HG03354 (cell line): ENCODE measurements at regions not wholly inside any gene's neighbourhood (a gene's known extent, or its start where the extent isn't known, plus 50 kb on each side); places are given as distances from the start of the nearest gene placed in this dataset.
"Not testable (repeated sequence)": the region's sequence is repeated elsewhere in the genome, so short reads cannot be mapped to it uniquely, and the experiment has no call there.

ENCODE experiments used
- ATAC-seq: cut with Tn5 transposase; IDR thresholded peaks from one replicate; pipeline ENCODE4 v1.9.1; 2021; ENCODE audit warnings: mild to moderate bottlenecking; ENCODE audit not compliant: unreplicated experiment, poor library complexity, severe bottlenecking

DNA sequence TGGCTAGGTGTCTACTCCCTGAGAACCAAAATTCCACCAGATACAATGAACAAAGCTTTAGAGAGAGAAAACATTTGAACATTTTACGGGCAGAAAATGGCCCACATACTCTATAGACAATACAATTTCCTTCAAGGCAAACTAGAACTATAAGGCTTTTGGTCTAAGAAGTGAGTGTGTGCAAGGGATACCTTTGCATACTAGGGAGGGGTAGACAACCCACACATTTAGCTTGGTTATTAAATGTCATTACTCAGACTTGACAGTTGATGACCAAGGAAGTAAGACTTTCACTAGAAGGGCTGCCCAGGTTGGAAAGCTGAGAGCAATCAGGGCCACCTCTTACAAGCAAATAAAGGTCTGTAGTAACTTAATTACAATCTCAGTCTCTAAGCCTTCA is 64.0 kb upstream of the PLEKHM1 start:
- not testable (repeated sequence) for ATAC-seq

GRCh38 chr17:45558821-45559220 is 68.3 kb upstream of the PLEKHM1 start:
- ATAC-seq = not testable (repeated sequence)

GRCh38 chr17:45562868-45563267 is 72.3 kb upstream of the PLEKHM1 start:
- ATAC-seq = not testable (repeated sequence)

DNA sequence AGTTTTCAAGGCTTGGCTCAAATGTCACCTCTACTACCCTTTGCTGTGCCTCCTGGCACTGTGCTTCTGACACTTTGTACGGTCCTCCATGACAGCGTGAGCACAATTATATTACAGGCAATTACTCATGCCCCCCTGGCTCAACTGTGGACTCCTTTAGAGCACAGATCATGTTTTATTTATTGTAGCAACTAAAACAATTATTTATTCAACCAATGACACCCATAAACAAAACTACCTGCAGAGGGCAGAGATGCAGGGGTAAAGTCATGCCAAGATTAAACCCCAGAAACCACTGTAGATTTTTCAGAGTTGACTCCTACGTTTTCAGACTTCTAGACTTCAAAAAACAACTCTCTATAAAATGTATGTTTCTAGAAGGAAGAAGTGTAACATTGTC is 72.8 kb upstream of the PLEKHM1 start:
- not testable (repeated sequence) for ATAC-seq

GRCh38 chr17:45568275-45568674 is 77.8 kb upstream of the PLEKHM1 start:
- not testable (repeated sequence) for ATAC-seq

- ATAC-seq = not testable (repeated sequence)
These were observed 82.8 kb upstream of the PLEKHM1 start for GRCh38 chr17:45573326-45573725.

GRCh38 chr17:45573924-45574770 is 83.6 kb upstream of the PLEKHM1 start:
- no peak for ATAC-seq

DNA sequence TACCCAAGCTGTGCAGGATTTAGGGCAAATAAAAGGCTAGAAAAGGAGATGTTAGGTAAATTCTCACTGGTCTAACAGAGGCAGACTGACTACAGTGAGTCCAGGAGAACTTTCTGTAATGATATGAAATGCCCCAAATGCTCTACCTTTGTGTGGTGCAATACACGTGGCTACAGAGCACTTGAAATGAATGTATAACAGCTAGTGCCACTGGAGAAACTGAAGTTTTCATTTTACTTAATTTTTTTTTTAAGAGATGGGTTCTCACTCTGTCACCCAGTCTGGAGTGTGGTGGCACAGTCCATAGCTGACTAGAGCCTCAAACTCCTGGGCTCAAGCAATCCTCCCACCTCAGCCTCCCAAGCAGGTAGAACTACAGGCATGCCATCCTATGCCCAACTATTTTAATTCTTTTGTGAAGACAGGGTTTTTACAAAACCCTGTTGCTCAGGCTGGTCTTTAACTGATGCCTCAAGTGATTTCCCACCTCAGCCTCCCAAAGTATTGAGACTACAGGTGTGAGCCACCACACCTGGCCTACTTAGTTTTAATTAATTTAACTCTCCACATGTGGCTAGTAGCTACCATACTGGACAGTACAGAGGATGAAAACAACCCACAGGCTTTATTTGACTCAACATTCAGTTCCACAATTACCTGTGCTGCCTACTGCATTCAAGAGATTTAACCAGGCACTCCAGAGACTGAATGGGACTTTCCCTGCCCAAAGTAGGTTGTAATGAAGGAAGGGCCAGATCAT is 84.8 kb upstream of the PLEKHM1 start:
- ATAC-seq = no peak

DNA sequence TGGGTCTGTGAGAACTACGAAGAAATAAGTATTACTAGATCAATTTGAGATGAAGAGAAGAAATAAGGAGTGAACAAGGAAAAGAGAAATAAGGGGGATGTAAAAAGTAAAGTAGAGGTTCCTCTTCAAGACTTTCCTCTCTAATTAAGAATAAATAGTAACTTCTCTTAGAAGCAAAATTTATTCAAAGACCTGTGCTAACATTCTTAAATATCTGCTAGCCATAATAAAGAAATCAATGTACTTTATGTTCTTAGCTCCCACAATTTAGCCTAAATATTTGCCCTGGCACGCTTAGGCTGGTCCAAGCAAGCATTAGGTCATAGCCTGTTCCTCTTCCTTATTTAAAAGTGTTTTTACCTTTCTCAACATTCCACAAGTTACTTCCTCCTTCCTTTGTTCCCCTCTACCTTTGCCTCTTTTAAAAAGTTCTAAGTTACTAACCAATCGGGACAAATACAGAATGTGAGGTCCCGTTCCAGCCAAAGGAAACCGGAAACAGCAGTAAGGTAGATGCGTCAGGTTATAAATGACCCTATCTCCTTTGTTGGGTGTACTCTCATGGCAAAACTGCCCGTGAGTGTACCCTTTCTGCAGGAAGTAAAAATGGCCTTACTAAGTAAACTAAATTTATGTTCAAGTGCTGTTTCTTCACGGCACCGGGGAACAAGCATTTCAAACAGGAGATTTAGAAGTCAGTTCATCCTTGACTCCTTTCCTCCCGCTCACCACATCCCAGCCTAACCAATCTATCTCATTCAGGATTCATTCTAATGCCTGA is 86.2 kb upstream of the PLEKHM1 start:
- ATAC-seq = not testable (repeated sequence)

GRCh38 chr17:45577571-45578279 is 87.2 kb upstream of the PLEKHM1 start:
- ATAC-seq = no peak

DNA sequence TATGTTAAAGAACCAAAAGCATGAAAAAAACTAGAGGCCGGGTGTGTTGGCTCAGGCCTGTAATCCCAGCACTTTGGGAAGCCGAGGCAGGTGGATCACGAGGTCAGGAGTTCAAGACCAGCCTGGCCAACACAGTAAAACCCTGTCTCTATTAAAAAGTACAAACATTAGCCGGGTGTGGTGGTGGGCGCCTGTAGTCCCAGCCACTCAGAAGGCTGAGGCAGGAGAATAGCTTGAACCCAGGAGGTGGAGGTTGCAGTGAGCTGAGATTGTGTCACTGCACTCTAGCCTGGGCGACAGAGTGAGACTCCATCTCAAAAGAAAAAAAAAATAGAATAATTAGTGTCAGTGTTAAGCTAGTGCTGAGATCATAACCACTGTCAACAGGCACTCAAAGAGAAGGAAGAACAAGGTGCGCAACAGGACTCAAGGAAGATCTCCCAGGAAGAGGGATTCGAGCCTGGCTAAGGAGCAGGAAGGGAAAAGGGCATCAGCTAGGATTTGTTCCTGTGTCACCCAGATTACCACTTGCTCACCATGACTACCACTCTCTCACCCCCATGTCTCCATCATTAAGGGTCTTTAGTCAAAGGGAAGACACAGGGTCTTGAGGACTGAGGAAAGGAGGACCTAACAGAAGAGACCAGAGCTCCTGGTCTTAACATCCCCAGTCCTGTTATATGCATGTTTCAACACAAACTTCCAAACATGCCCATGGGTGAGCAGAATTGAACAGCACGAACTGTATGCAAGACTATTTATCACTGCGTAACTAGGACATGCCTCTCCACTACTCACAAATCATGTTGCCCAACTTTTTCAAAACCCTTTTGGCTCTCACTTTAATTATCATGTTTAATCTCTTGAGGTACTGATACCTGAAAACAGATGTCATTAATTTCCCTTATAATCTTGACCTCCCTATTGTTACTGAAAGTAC is 88.3 kb upstream of the PLEKHM1 start:
- ATAC-seq = no peak

DNA sequence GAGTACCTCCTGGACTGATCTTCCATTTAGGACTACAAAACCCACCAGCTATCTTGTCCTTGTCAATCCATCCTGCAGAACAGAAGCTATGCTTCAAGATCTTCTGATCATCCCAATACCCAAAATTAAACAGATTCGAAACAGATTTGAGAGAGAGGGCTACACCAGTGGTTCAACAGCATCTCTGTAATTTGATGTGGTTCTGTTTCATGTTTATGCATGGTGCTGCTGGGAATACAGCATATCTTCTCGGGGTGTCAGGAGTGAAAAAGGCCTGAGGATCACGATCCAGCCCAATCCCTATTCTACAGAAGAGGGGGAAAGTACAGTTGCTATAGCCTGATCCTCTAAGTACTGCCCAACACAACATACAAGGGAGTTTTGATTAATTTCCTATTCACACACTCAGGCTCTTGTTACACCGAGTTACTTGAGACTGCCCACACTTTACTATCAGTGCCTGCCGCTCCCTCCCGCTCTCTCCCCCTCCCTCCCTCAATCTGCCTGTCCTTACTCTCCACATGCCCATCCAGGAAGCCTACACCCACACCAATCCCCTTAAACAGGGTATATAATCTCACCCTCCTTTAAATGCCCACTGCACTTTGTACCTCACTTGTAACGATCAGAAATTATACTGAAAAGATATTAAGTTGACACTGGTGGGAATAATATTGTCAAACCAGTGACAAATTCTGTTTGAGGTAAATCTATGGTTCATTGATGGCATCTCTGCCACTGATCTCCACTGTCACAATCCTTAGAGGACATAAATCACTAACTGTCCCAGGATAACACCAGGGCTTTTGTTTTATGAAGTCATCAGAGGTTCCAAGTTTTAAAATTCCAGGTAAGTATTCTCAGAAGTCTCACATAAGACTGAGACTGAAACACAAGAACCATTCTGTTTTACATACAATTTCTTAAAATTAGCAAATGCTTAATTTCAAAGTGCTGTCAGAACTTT is 89.3 kb upstream of the PLEKHM1 start:
- ATAC-seq = no peak

DNA sequence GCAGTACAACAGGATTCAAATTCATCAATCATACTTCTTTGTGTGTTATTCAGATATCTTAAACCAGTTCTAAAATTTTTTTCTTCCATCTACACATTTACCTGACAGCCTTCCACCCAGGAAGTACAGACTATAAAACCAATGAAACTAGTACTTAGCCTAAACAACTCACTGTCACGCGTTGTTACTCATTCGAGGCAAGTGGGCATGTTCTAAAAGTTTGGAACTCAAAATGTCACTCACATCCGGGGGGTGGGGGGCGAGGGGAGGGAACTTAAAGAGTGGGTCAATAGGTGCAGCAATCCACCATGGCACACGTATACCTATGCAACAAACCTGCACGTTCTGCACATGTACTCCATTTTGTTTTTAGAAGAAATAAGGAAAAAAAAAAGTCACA is 90.4 kb upstream of the PLEKHM1 start:
- no peak for ATAC-seq

DNA sequence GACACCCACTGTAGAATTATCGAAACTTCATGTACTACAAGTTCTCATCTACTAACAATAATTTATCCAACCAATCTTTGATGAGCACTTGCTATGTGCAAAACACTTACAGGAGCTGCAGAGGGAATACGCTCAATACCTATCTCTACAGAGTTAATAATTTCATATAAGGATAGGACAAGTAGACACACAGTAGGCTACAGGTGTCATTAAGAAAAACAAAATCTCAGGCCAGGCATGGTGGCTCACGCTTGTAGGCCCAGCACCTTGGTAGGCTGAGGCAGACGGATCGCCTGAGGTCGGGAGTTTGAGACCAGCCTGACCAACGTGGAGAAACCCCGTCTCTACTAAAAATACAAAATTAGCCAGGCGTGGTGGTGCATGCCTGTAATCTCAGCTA is 91.3 kb upstream of the PLEKHM1 start:
- ATAC-seq = no peak

GRCh38 chr17:45584092-45585036 is 93.8 kb upstream of the PLEKHM1 start:
- ATAC-seq = peak; percentile 69

DNA sequence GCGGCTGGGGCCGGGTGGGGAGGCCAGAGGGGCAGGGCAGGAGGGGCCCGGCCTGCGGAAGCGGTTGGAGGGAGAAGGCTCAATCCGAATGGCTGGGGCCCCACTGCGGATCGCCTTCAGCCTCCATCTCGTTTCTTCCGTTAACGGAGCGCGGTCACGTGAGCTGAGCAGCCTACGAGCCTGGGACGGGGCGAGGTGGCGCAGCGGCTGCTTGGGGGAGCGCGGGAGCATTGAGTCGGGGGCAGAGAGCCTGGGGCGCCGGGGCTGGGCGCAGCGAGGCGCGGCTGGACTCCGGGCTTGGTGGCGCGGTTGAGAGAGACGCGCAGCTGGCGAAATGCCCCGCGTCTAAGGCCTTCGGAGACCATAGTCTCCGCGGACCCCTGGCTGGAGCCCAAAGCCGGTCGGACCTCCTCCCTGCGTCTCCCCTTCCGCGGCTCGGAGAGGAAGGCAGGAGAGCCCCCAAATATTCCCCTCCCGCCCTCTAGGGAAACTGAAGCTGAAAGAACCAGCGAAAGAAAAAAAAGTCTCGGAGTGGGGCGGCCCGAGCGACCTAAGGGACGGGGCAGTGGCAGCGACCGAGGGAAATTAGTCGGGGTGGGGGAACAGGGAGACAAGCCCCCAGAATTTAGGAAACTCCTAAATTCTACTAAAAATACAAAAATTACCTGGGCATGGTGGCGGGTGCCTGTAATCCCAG is 94.7 kb upstream of the PLEKHM1 start:
- ATAC-seq = peak; percentile 72
